ENCODE measurements at regions not wholly inside any gene's neighbourhood (a gene's known extent, or its start where the extent isn't known, plus 50 kb on each side); places are given as distances from the start of the nearest gene placed in this dataset.

GRCh38 chr16:5393070-5393469 is 295.5 kb upstream of the EEF2KMT start:
- Mint-ChIP-seq H3K9me3 (no peaks in the 10 kb centered on the region), H3K27ac (no peak overlapping the region), H3K4me3 (no peak overlapping the region), H3K4me1 (ENCODE audit: unreplicated experiment) (no peaks in the 10 kb centered on the region), H3K36me3 (no peaks in the 10 kb centered on the region), H3K27me3 (peaks cover 29% of the 10 kb centered on the region)
- DNase-seq (ENCODE audit: extremely low spot score, unreplicated experiment) = no peak
- TF ChIP-seq CTCF (conservative IDR thresholded peaks at IDR 0.05) = no peak

- no peaks in the 10 kb centered on the region for H3K36me3 Mint-ChIP-seq
- no peak overlapping the region for H3K4me3 Mint-ChIP-seq
- H3K4me1 Mint-ChIP-seq (ENCODE audit: unreplicated experiment) = no peaks in the 10 kb centered on the region
- no peak overlapping the region for H3K27ac Mint-ChIP-seq
- H3K9me3 Mint-ChIP-seq = no peaks in the 10 kb centered on the region
- DNase-seq (ENCODE audit: extremely low spot score, unreplicated experiment) = no peak
- TF ChIP-seq CTCF (conservative IDR thresholded peaks at IDR 0.05) = no peak
- peaks cover 8% of the 10 kb centered on the region for H3K27me3 Mint-ChIP-seq
Observed at GRCh38 chr16:5386989-5387388, 289.4 kb upstream of the EEF2KMT start.

- no peak for TF ChIP-seq CTCF (conservative IDR thresholded peaks at IDR 0.05)
- no peaks in the 10 kb centered on the region for H3K9me3 Mint-ChIP-seq
- DNase-seq (ENCODE audit: extremely low spot score, unreplicated experiment) = no peak
- peaks cover 3% of the 10 kb centered on the region for H3K27me3 Mint-ChIP-seq
- no peak overlapping the region for H3K4me3 Mint-ChIP-seq
- no peaks in the 10 kb centered on the region for H3K4me1 Mint-ChIP-seq (ENCODE audit: unreplicated experiment)
- no peaks in the 10 kb centered on the region for H3K36me3 Mint-ChIP-seq
- H3K27ac Mint-ChIP-seq = no peak overlapping the region
Observed at GRCh38 chr16:5385811-5386210, 288.2 kb upstream of the EEF2KMT start.

- Mint-ChIP-seq H3K4me3 (no peak overlapping the region), H3K27ac (no peak overlapping the region), H3K9me3 (no peaks in the 10 kb centered on the region), H3K36me3 (no peaks in the 10 kb centered on the region), H3K4me1 (ENCODE audit: unreplicated experiment) (no peaks in the 10 kb centered on the region), H3K27me3 (peaks cover 3% of the 10 kb centered on the region)
- no peak for DNase-seq (ENCODE audit: extremely low spot score, unreplicated experiment)
- no peak for TF ChIP-seq CTCF (conservative IDR thresholded peaks at IDR 0.05)
Observed at GRCh38 chr16:5385115-5385514, 287.5 kb upstream of the EEF2KMT start.

GRCh38 chr16:5383737-5384136 is 286.1 kb upstream of the EEF2KMT start:
- no peak overlapping the region for H3K4me3 Mint-ChIP-seq
- H3K9me3 Mint-ChIP-seq = no peaks in the 10 kb centered on the region
- H3K27ac Mint-ChIP-seq = no peak overlapping the region
- no peak for DNase-seq (ENCODE audit: extremely low spot score, unreplicated experiment)
- no peaks in the 10 kb centered on the region for H3K36me3 Mint-ChIP-seq
- H3K4me1 Mint-ChIP-seq (ENCODE audit: unreplicated experiment) = no peaks in the 10 kb centered on the region
- H3K27me3 Mint-ChIP-seq = peaks cover 8% of the 10 kb centered on the region
- TF ChIP-seq CTCF (conservative IDR thresholded peaks at IDR 0.05) = no peak

GRCh38 chr16:5382484-5382883 is 284.9 kb upstream of the EEF2KMT start:
- H3K4me1 Mint-ChIP-seq (ENCODE audit: unreplicated experiment) = no peaks in the 10 kb centered on the region
- no peak for TF ChIP-seq CTCF (conservative IDR thresholded peaks at IDR 0.05)
- no peak overlapping the region for H3K4me3 Mint-ChIP-seq
- no peaks in the 10 kb centered on the region for H3K9me3 Mint-ChIP-seq
- DNase-seq (ENCODE audit: extremely low spot score, unreplicated experiment) = no peak
- H3K27ac Mint-ChIP-seq = no peak overlapping the region
- H3K27me3 Mint-ChIP-seq = peaks cover 21% of the 10 kb centered on the region
- no peaks in the 10 kb centered on the region for H3K36me3 Mint-ChIP-seq
